T1000 (cell line): ENCODE measurements at regions not wholly inside any gene's neighbourhood (a gene's known extent, or its start where the extent isn't known, plus 50 kb on each side); places are given as distances from the start of the nearest gene placed in this dataset.
"Not testable (repeated sequence)": the region's sequence is repeated elsewhere in the genome, so short reads cannot be mapped to it uniquely, and the experiment has no call there.

Source experiments
- DNase-seq: peaks from one replicate; lab custom pipeline; 2025; ENCODE audit warnings: mixed read lengths; lab: John Stamatoyannopoulos, UW

DNA sequence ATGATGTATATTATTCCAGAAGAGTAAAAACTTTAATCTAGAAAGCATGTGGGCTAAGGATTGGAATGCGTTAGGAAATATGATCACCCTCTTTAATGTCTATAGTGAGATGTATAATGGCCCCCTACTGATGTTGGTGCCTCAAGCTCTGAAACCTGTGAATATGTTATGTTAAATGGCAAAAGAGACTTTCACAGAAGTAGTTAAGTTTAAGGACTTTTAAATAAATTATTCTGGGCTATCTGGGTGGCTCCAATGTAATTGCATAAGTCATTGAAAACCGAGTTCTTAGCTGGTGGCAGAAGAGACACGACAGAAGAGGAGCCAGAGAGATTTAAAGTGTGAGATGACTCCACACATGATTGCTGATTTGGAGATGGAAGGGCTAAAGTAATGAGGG is 1048.4 kb downstream of the PRIM2 start:
- DNase-seq = not testable (repeated sequence)

GRCh38 chr6:58406659-58407058 is 1089.2 kb downstream of the PRIM2 start:
- not testable (repeated sequence) for DNase-seq

- peak; percentile 37 for DNase-seq
Measured at GRCh38 chr6:58419321-58419720, 1101.9 kb downstream of the PRIM2 start.
